GM18511 (cell line): ENCODE measurements at regions not wholly inside any gene's neighbourhood (a gene's known extent, or its start where the extent isn't known, plus 50 kb on each side); places are given as distances from the start of the nearest gene placed in this dataset.
"Not testable (repeated sequence)": the region's sequence is repeated elsewhere in the genome, so short reads cannot be mapped to it uniquely, and the experiment has no call there.

ENCODE experiments used
- ATAC-seq: cut with Tn5 transposase; IDR thresholded peaks from one replicate; pipeline ENCODE4 v1.9.1; 2021; ENCODE audit warnings: mild to moderate bottlenecking, moderate library complexity; ENCODE audit not compliant: unreplicated experiment

- ATAC-seq = not testable (repeated sequence)
Observed at GRCh38 chr16:29355339-29356059, 51.0 kb downstream of the NPIPB11 start.

GRCh38 chr16:29354449-29354848 lies 52.1 kb downstream of the NPIPB11 start:
- not testable (repeated sequence) for ATAC-seq

- ATAC-seq = not testable (repeated sequence)
Observed at GRCh38 chr16:29352617-29352999, 53.9 kb downstream of the NPIPB11 start.

GRCh38 chr16:29351970-29352616 lies 54.4 kb downstream of the NPIPB11 start:
- not testable (repeated sequence) for ATAC-seq

GRCh38 chr16:29351271-29351969 lies 55.1 kb downstream of the NPIPB11 start:
- not testable (repeated sequence) for ATAC-seq

- not testable (repeated sequence) for ATAC-seq
Observed at GRCh38 chr16:29349966-29350365, 56.5 kb downstream of the NPIPB11 start.

GRCh38 chr16:29348748-29349147 lies 57.8 kb downstream of the NPIPB11 start:
- not testable (repeated sequence) for ATAC-seq

GRCh38 chr16:29348123-29348690 lies 58.3 kb downstream of the NPIPB11 start:
- not testable (repeated sequence) for ATAC-seq

GRCh38 chr16:29346796-29347580 lies 59.5 kb downstream of the NPIPB11 start:
- not testable (repeated sequence) for ATAC-seq

GRCh38 chr16:29346203-29346602 lies 60.3 kb downstream of the NPIPB11 start:
- ATAC-seq = peak; percentile 59

- not testable (repeated sequence) for ATAC-seq
Observed at GRCh38 chr16:29342937-29343336, 63.6 kb downstream of the NPIPB11 start.

- not testable (repeated sequence) for ATAC-seq
Observed at GRCh38 chr16:29340779-29341438, 65.6 kb downstream of the NPIPB11 start.

- not testable (repeated sequence) for ATAC-seq
Observed at GRCh38 chr16:29340235-29340634, 66.3 kb downstream of the NPIPB11 start.

- ATAC-seq = peak; percentile 84
Observed at GRCh38 chr16:29338821-29339700, 67.5 kb downstream of the NPIPB11 start.

- ATAC-seq = not testable (repeated sequence)
Observed at GRCh38 chr16:29337385-29337901, 69.1 kb downstream of the NPIPB11 start.

- not testable (repeated sequence) for ATAC-seq
Observed at GRCh38 chr16:29335549-29335846, 71.0 kb downstream of the NPIPB11 start.

- ATAC-seq = not testable (repeated sequence)
Observed at GRCh38 chr16:29334776-29335548, 71.5 kb downstream of the NPIPB11 start.

- ATAC-seq = not testable (repeated sequence)
Observed at GRCh38 chr16:29333492-29334097, 72.9 kb downstream of the NPIPB11 start.
